OCI-LY1 (cell line): ENCODE measurements at regions not wholly inside any gene's neighbourhood (a gene's known extent, or its start where the extent isn't known, plus 50 kb on each side); places are given as distances from the start of the nearest gene placed in this dataset.

Source experiments
- H2AFZ ChIP-seq: fragments of 200-600 bp; sonication (generic), shearing (Covaris generic); 2 replicates; pipeline ENCODE4 v1.6.0; 2014; ENCODE audit warnings: antibody characterized with exemption, mild to moderate bottlenecking, low read length
- H3F3A ChIP-seq: fragments of 200-600 bp; sonication (generic), shearing (Covaris generic); 2 replicates; pipeline ENCODE4 v1.6.0; 2014; ENCODE audit warnings: mild to moderate bottlenecking, antibody characterized with exemption, low read length, moderate library complexity; ENCODE audit not compliant: insufficient read depth
- H3K27ac ChIP-seq: fragments of 200-600 bp; sonication (generic); 2 replicates; pipeline ENCODE4 v1.5.1; 2014; ENCODE audit warnings: low read length, mixed run types, mild to moderate bottlenecking, low read depth; ENCODE audit not compliant: poor library complexity, severe bottlenecking
- H3K27me3 ChIP-seq: fragments of 200-600 bp; sonication (generic); 2 replicates; pipeline ENCODE4 v1.6.0; 2014; ENCODE audit warnings: antibody characterized with exemption, mild to moderate bottlenecking, low read length, moderate library complexity; ENCODE audit not compliant: insufficient read depth
- H3K36me3 ChIP-seq: fragments of 200-600 bp; sonication (generic); 2 replicates; pipeline ENCODE4 v1.6.1; 2014; ENCODE audit warnings: mild to moderate bottlenecking, antibody characterized with exemption, low read length, moderate library complexity, mixed read lengths; ENCODE audit not compliant: insufficient read depth
- H3K4me1 ChIP-seq: fragments of 200-600 bp; sonication (generic); 2 replicates; pipeline ENCODE4 v1.5.1; 2014; ENCODE audit warnings: mild to moderate bottlenecking, low read length, moderate library complexity; ENCODE audit not compliant: insufficient read depth, severe bottlenecking
- H3K4me2 ChIP-seq: fragments of 200-600 bp; sonication (generic), shearing (Covaris generic); 2 replicates; pipeline ENCODE4 v1.6.1; 2014; ENCODE audit warnings: low read length
- H3K4me3 ChIP-seq: fragments of 200-600 bp; sonication (generic); 2 replicates; pipeline ENCODE4 v1.5.1; 2014; ENCODE audit warnings: low read length, low read depth, mild to moderate bottlenecking, mixed read lengths; ENCODE audit not compliant: poor library complexity, severe bottlenecking
- H3K79me2 ChIP-seq: fragments of 200-600 bp; shearing (Covaris generic); 2 replicates; pipeline ENCODE4 v1.6.1; 2016; ENCODE audit warnings: mixed run types, low read length, mixed read lengths; ENCODE audit not compliant: insufficient read depth
- H3K9ac ChIP-seq: fragments of 200-600 bp; sonication (generic), shearing (Covaris generic); 2 replicates; pipeline ENCODE4 v1.6.1; 2014; ENCODE audit warnings: mild to moderate bottlenecking, low read length, mixed read lengths
- H3K9me2 ChIP-seq: fragments of 200-600 bp; sonication (generic), shearing (Covaris generic); 2 replicates; pipeline ENCODE4 v1.6.1; 2014; ENCODE audit warnings: low read depth, mild to moderate bottlenecking, low read length, mixed read lengths
- H3K9me3 ChIP-seq: fragments of 200-600 bp; shearing (Covaris generic); 2 replicates; pipeline ENCODE4 v1.6.1; 2014; ENCODE audit warnings: low read length, mixed read lengths
- H4K20me1 ChIP-seq: fragments of 200-600 bp; sonication (generic), shearing (Covaris generic); 2 replicates; pipeline ENCODE4 v1.6.0; 2016; ENCODE audit warnings: mild to moderate bottlenecking, low read length; ENCODE audit not compliant: insufficient read depth
- CTCF ChIP-seq: fragments of 200-600 bp; sonication (generic), shearing (Covaris generic); IDR thresholded peaks from 2 replicates; pipeline ENCODE4 v1.5.1; 2017; ENCODE audit warnings: mild to moderate bottlenecking, antibody characterized with exemption, low read length, moderate library complexity, mixed read lengths
- EZH2 ChIP-seq: fragments of 200-600 bp; sonication (generic), shearing (Covaris generic); IDR thresholded peaks from 2 replicates; pipeline ENCODE4 v1.8.0; 2017; ENCODE audit warnings: borderline replicate concordance, mixed run types, mild to moderate bottlenecking, antibody characterized with exemption, low read length, moderate library complexity, mixed read lengths

GRCh38 chr21:35338281-35338680 is 289.2 kb upstream of the RUNX1 start:
- Histone ChIP-seq H3K79me2 (no peaks in the 10 kb centered on the region), H3K27ac (no peak overlapping the region), H3K4me3 (no peak overlapping the region), H3K9me2 (no peaks in the 10 kb centered on the region), H3K9ac (no peak overlapping the region), H3K9me3 (no peaks in the 10 kb centered on the region), H3F3A (no peaks in the 10 kb centered on the region), H3K27me3 (no peaks in the 10 kb centered on the region), H3K4me2 (no peak overlapping the region), H3K36me3 (no peaks in the 10 kb centered on the region), H3K4me1 (peaks cover 15% of the 10 kb centered on the region), H4K20me1 (no peaks in the 10 kb centered on the region), H2AFZ (no peak overlapping the region)
- TF ChIP-seq EZH2 (no peak), CTCF (no peak)

GRCh38 chr21:35337573-35337972 is 288.5 kb upstream of the RUNX1 start:
- H3K27me3 ChIP-seq = no peaks in the 10 kb centered on the region
- no peaks in the 10 kb centered on the region for H3K79me2 ChIP-seq
- H3K9me2 ChIP-seq = no peaks in the 10 kb centered on the region
- H3K36me3 ChIP-seq = no peaks in the 10 kb centered on the region
- no peaks in the 10 kb centered on the region for H3F3A ChIP-seq
- H3K4me3 ChIP-seq = no peak overlapping the region
- peaks cover 8% of the 10 kb centered on the region for H3K4me1 ChIP-seq
- no peaks in the 10 kb centered on the region for H3K9me3 ChIP-seq
- H4K20me1 ChIP-seq = no peaks in the 10 kb centered on the region
- no peak overlapping the region for H3K4me2 ChIP-seq
- TF ChIP-seq EZH2 = no peak
- TF ChIP-seq CTCF = no peak
- H2AFZ ChIP-seq = no peak overlapping the region
- no peak overlapping the region for H3K9ac ChIP-seq
- H3K27ac ChIP-seq = no peak overlapping the region

GRCh38 chr21:35336534-35336933 is 287.4 kb upstream of the RUNX1 start:
- Histone ChIP-seq H3F3A (no peaks in the 10 kb centered on the region), H3K27me3 (no peaks in the 10 kb centered on the region), H3K4me2 (no peak overlapping the region), H3K9me2 (no peaks in the 10 kb centered on the region), H3K4me1 (no peaks in the 10 kb centered on the region), H2AFZ (no peak overlapping the region), H3K27ac (no peak overlapping the region), H3K36me3 (no peaks in the 10 kb centered on the region), H3K9me3 (no peaks in the 10 kb centered on the region), H3K79me2 (no peaks in the 10 kb centered on the region), H4K20me1 (no peaks in the 10 kb centered on the region), H3K4me3 (no peak overlapping the region), H3K9ac (no peak overlapping the region)
- TF ChIP-seq EZH2 (no peak), CTCF (no peak)
